ENCODE measurements at regions not wholly inside any gene's neighbourhood (a gene's known extent, or its start where the extent isn't known, plus 50 kb on each side); places are given as distances from the start of the nearest gene placed in this dataset.

- Histone ChIP-seq H3K4me1 (peaks cover 23% of the 10 kb centered on the region), H3K27ac (no peak overlapping the region), H3K27me3 (peaks cover 0 to 3% of the 10 kb centered on the region in 2 donors), H3K4me3 (no peak overlapping the region), H3K36me3 (replicated peaks in 1 of 2; ENCODE audit: insufficient read depth in 1 of 2, low read depth in 2 of 2) (no peaks in the 10 kb centered on the region), H3K9me3 (no peaks in the 10 kb centered on the region)
- TF ChIP-seq CTCF (IDR thresholded peaks at IDR 0.05) (no peak), POLR2A (IDR thresholded peaks at IDR 0.05) (no peak)
- DNase-seq, result peak in 1 of 4 donors; percentile 34
- ATAC-seq, result no peak
- WGBS, 2 donors, result 36 to 44% methylated on average over 49 to 71 of the region's 77 CpGs
- intact Hi-C loops (cut with DNase I), result no loop called here
These were observed 267.9 kb downstream of the DLL1 start for GRCh38 chr6:170022827-170023619.

GRCh38 chr6:170022291-170022722 lies 268.6 kb downstream of the DLL1 start:
- WGBS, 2 donors, result 90 to 94% methylated on average over 13 to 22 of the region's 23 CpGs
- Histone ChIP-seq H3K27me3 (peaks cover 0 to 3% of the 10 kb centered on the region in 2 donors), H3K27ac (no peak overlapping the region), H3K9me3 (no peaks in the 10 kb centered on the region), H3K4me1 (peaks cover 29% of the 10 kb centered on the region), H3K36me3 (replicated peaks in 1 of 2; ENCODE audit: insufficient read depth in 1 of 2, low read depth in 2 of 2) (no peaks in the 10 kb centered on the region), H3K4me3 (no peak overlapping the region)
- intact Hi-C loops (cut with DNase I), result no loop called here
- no peak for DNase-seq
- TF ChIP-seq POLR2A (IDR thresholded peaks at IDR 0.05), result no peak
- TF ChIP-seq CTCF (IDR thresholded peaks at IDR 0.05), result no peak
- ATAC-seq, result no peak

GRCh38 chr6:170021579-170021978 lies 269.3 kb downstream of the DLL1 start:
- WGBS, 2 donors, result 79 to 82% methylated on average over 7 to 9 of the region's 9 CpGs
- DNase-seq, result no peak
- H3K4me3 ChIP-seq, result no peak overlapping the region

GRCh38 chr6:170019818-170020583 lies 268.6 kb downstream of the ERMARD start:
- Histone ChIP-seq H3K27me3 (peaks cover 0 to 3% of the 10 kb centered on the region in 2 donors), H3K4me1 (peaks cover 12% of the 10 kb centered on the region), H3K27ac (no peak overlapping the region), H3K9me3 (no peaks in the 10 kb centered on the region), H3K4me3 (no peak overlapping the region), H3K36me3 (replicated peaks in 1 of 2; ENCODE audit: insufficient read depth in 1 of 2, low read depth in 2 of 2) (no peaks in the 10 kb centered on the region)
- TF ChIP-seq CTCF (IDR thresholded peaks at IDR 0.05) (no peak), POLR2A (IDR thresholded peaks at IDR 0.05) (no peak)
- WGBS, 2 donors, result 93 to 96% methylated on average over 18 to 19 of the region's 20 CpGs
- DNase-seq (no peak), ATAC-seq (no peak)
- intact Hi-C loops (cut with DNase I), result no loop called here

More at GRCh38 chr6:170021579-170021978, 269.3 kb downstream of the DLL1 start:
- peaks cover 0 to 3% of the 10 kb centered on the region in 2 donors for H3K27me3 ChIP-seq
- H3K27ac ChIP-seq, result no peak overlapping the region
- no peaks in the 10 kb centered on the region for H3K9me3 ChIP-seq
- H3K36me3 ChIP-seq (replicated peaks in 1 of 2; ENCODE audit: insufficient read depth in 1 of 2, low read depth in 2 of 2), result no peaks in the 10 kb centered on the region
- peaks cover 25% of the 10 kb centered on the region for H3K4me1 ChIP-seq
- intact Hi-C loops (cut with DNase I), result no loop called here
- TF ChIP-seq CTCF (IDR thresholded peaks at IDR 0.05), result no peak
- TF ChIP-seq POLR2A (IDR thresholded peaks at IDR 0.05), result no peak
- ATAC-seq, result no peak

Measured in body of pancreas (tissue), 4 donors.